HG03103 (cell line): ENCODE measurements at regions not wholly inside any gene's neighbourhood (a gene's known extent, or its start where the extent isn't known, plus 50 kb on each side); places are given as distances from the start of the nearest gene placed in this dataset.

ENCODE experiments used
- ATAC-seq: cut with Tn5 transposase; IDR thresholded peaks from one replicate; pipeline ENCODE4 v1.9.1; 2021; ENCODE audit warnings: low read depth; ENCODE audit not compliant: unreplicated experiment

DNA sequence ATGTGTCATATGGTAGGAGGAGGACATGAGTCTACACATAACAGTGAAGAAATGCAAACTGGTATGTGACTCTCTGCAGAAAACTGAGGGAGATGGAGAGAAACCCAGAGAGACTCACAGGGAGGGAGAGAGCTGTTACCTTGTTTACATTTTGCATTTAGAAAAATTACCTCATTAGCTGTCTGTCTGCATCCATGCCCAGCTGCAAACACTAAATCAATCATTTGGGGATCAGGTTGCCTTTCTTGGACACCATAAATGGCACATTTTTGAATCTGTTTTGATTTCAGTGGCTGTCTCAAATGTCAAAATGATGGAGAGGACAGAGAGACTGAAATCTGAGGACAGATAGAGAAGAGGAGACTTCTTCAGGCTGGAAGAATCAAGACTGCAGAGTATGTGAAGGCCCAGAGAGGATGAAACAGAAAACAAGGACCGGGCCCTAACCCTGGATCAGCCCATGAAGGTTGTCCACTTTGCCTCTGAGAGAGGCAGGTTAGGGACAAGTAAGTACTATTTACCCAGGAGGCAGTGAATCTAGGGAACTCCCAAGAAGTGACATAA is 92.2 kb downstream of the UNC5CL start:
- ATAC-seq: no peak

DNA sequence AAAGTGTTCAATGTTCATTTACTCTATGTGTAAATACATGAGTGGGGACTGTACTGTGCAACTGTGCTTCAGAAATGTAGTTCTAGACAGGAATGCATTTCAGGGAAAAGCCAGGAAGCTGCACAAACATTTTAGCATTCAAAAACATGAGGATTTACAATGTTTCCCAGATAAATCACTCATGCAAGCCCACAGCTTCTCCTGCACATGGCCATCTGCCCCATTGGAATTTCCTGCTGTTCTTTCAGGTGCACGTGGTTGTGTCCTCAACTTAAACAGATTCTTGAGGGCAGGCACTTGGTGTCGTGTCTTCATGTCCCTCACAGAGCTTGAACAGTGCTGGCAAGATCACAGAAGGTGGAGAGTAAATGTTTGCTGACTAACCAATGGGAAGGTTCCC is 101.5 kb downstream of the UNC5CL start:
- no peak for ATAC-seq

DNA sequence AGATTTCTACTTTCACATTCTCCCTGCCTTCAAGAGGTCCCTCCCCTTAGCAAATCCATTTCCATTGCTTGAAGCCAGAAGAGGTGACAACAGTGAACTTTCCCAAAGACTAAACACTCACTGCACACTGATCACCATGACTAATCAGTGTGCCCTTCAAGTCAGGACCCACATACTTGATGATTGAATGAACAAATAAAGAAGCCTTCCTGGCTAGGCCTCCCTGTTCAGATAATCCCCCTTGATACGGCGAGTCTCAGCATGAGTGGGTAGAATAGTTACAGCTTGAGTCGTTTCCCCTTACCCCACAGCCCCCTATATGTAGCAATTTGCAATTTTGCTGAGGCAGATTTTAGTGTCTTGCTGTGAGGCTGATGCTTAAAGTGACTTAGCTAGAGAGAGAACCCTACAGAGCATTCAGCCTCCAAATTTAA is 102.2 kb downstream of the UNC5CL start:
- ATAC-seq: no peak

DNA sequence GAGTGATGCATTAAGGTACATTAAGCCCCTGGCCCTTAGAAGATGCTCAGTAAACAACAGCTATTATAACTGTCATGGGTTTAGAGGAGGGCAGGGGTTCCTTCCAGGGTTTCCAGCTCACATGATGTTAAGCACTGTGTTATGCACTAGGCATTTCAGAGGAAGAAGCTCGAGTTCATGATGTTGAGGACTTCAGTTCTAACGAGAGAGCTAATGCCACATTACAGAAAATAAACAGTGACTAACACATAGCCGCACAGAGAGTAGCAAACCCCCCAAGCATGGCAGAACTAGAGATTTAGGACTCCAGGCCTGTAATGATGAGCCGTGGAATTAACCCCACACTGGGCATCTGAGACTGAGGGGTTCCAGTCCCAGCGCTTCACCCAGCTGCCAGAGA is 105.2 kb downstream of the UNC5CL start:
- ATAC-seq: no peak

DNA sequence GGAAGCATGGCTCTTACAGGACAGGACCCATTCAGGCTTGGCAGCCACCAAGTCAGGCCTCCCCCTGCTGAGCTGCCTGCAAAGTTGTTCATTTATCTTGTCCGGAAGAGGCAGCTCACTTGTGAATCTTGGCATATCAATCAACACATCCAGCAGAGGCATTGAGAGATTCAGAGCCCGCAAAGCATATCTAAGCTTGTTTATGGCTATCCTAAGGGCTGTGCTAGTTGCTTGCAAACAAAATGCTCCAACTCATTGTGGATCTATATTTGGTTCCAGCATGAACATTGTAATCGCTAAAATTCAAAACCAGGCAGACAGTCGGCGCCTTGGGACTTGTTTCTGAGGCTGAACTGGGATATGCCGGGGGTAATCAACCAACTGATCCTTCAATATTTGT is 106.1 kb downstream of the UNC5CL start:
- ATAC-seq: no peak

DNA sequence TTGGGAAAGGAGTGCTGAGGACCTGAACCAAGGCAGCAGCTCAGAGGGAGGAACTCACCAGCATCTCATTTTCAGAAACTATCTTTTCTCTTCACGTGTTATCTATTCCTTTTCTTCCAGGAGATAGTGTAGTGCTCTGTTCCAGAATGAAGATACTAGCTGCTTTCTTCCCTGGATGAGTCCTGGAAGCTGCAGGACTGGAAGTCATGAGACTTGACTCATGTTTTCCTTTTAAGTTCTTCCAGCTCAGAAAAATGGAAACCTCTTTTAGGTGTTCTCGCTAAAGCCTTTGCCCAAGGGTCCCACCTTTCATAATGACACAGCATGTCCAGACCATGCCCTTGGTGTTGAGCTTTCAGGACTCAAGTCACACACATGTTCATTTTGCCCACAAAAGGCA is 106.7 kb downstream of the UNC5CL start:
- ATAC-seq: no peak

DNA sequence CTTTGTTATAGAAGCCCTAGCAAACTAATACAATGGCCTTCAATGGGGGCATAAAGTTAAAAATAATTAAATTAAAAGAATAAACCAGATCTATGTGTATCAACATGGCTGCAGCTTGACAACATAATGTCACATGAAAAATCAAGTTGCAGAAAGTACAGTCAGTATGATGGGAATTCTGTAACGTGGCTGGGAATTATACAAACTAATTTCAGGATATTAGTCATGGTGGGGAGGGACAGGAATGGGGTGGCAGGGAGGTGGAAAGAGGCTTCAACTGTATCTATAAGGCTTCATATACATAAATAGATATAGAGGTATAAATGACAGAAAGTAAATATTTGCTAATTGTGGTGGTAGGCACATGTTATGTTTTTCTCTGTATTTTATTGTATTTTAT is 107.1 kb downstream of the UNC5CL start:
- no peak for ATAC-seq

DNA sequence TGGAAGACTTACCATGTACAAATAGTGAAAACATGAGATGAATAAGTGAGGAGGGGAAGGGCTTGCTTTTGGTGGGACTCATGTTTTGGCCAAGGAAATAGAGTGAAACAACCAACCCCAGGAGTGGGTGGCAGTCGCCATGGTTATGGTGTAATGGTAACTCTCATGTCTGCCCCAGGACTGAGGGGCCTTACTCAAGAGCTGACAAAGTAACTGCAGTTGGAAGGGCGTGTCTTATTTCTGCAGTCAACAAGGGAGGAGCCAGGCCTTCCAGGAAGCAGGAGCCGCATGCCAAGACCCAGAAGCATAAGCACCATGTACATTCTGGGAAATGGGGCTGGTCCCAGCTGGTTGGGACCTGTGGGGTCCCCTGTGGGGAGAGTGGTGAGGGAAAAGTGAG is 108.5 kb downstream of the UNC5CL start:
- no peak for ATAC-seq

DNA sequence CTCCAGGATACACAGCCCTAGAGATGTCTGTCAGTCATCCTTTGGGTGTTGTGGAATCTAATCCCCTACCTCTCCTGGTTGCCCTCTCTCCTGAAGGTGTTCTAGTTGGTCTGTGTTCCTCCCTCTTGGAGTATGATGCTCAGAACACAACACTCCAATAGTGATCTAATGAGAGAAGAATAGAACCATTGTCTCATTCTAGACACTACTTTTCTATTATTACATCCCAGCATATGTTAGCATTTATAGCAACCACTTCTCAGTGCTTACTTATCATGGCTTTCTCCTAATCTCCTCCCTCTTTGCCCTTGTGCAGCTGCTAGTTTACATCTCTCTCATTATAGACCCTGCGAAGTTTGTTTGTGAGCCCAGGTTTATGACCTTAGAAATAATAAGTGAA is 109.0 kb downstream of the UNC5CL start:
- ATAC-seq: no peak

DNA sequence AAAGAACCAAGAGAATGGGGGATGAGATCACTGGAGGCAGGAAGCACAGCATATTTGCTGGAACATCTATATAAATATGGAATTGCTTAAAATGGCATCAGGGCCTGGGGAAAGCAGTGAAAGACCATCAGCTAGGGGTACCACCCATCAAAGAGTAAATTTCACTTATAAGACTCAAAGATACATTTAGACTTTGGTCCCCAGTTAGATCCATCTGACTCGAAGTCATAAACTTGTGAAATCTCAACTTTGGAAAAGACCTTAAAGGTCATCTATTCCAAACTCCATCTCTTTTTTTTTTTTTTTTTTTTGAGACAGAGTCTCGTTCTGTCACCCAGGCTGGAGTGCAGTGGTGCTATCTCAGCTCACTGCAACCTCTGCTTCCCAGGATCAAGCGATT is 109.8 kb downstream of the UNC5CL start:
- ATAC-seq: no peak

DNA sequence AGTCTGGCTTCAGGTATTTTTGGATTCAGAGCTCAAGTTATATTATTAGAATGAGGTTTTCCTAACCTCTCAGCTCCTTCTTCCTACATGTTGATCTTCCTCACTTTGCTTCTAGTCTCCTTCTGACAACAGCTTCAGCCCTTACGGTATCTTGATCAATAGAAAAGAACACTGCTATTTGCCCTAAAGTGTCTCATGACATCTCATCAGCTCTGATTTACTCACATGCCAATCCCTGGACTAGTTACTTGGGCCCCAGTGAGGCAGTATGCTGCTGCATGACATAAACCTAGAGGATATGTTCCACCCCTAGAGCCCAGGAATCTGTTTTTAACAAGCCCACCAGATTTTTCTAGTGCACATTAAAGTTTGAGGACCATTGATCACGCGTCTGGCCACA is 110.3 kb downstream of the UNC5CL start:
- ATAC-seq: no peak

DNA sequence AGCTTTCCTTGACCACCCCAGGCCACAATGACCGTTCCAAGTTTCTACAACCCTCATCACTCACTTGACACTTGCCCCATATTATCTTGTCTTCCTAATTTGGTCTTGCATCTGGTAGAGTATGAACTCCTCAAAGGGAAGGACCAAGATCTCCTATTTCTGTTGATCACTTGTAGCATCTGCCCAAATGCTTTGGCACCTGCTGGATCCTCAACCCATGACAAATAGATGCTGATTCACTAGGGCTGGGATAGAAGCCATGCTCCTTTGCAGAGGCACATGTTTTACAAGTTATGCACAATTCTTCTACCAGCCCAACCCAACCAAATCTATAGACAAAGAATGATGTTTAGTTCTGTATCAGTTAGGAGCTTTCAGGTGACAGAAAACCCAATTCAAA is 110.7 kb downstream of the UNC5CL start:
- ATAC-seq: no peak

DNA sequence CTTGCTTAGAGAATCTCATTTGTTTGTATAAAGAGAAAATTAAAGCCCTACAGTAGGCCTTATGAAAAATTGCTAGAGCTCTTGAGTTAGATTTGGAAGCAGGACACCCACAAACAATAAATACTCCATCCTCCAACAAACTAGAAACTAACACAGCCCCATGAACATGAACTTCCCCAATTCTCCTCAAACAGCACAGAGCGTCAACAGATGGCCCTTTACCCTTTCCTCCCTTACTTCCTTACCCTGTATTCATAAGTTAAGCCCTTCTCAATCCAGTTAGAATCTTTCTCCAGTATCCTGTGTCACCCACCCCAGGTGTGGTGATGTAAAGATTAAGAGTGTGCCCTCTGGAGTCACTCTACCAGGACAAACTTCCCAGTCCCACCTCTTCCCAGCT is 113.7 kb downstream of the UNC5CL start:
- ATAC-seq: no peak

DNA sequence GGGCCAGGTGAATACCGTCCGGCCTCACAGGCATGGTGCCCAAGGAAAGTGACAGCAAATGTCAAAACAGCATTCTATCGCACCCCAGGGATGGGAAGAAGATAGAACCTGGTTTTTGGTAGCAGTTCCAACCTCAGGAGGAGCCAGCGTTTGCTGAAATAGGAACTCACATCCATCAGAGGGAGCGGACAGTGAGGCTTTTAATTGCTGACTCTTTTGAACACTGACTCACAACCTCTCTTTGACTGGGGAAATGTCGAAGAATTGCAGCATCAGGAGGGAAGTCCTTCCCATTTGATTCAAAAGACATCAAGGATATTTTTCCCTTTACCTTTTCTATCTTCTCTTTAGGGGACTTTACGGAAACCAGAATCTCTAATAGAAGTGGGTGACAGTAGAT is 114.2 kb downstream of the UNC5CL start:
- no peak for ATAC-seq

DNA sequence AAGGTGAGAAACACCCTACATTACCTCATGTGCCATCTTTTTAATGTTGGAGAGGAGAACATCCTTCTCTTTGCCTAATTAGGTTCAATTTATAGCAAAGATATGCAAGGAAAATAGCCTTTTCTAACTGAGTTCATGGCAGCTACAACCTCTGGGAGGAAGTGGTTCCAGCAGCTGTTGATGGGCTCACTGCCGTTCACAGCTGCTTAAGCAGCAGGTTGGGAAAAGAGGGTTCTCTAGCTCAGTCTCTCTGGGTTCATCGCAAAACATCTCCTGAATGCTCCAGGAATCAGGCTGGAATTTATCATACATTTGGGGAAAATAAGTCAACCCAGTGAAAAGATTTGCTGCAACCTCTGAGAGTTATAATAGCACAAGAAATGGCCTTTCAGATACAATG is 115.1 kb downstream of the UNC5CL start:
- no peak for ATAC-seq

DNA sequence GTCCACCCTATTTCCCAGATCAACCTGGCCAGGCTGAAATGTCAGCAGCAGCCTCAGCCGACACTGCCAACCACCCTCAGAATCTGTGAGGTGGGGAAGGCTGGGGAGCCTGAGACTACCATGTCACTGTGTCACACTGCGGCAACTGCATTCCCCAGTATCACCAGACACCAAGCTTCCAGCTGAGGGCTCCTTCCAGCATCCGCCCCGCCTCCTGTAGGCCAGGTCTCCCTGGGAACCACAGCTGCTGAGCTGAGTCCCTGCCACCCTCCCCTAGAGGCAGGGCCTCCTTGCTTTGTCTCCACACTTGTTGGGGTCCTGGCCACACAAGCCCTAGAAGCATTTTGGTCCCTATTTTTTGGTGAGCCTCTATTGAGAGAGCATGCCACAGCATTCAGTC is 115.7 kb downstream of the UNC5CL start:
- ATAC-seq: no peak

DNA sequence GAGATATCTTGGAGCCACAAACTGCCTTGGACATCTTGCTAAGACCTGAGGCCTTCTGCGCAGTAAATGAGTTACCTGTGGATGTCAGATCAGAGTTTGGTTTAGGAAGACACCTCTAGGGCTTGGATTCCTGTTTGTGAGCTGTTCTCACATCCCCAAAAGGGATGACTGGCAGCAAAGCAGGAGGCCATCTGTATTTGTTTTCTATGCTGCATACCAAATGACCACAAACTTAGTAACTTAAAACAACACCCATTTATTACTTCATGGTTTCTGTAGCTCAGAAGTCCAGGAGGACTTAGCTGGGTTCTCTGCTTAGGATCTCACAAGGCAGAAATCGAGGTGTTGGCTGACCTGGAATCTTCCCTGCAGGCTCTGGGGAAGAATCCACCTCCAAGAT is 116.7 kb downstream of the UNC5CL start:
- no peak for ATAC-seq

DNA sequence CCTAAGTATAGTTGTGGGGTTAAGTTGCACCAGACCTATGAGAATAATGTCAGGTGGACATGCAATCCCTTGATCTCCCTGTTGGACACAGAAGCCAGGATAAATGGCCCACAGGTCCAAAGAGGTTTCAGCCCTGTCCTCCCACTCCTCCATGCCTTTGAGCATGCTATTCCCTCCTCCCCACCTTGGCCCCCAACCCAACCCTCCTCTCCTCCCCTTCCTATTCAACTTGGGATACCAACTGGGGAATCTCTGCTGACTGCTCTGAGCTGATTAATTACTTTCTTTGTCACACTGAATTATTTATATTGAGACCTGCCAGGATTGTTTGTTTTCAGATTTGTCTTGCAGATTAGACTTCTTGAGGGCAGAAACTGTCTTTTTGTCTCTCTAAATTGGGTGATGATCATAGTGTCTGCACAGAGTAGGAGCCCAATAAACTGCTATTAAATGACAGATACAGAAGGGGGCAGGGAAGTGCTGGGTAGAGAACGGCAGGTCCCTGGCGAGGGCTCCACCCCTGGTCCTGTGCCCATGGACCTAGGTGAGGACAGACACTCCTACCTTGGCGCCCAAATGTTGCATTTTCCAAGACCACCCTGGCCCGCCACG is 120.9 kb downstream of the UNC5CL start:
- ATAC-seq: no peak

DNA sequence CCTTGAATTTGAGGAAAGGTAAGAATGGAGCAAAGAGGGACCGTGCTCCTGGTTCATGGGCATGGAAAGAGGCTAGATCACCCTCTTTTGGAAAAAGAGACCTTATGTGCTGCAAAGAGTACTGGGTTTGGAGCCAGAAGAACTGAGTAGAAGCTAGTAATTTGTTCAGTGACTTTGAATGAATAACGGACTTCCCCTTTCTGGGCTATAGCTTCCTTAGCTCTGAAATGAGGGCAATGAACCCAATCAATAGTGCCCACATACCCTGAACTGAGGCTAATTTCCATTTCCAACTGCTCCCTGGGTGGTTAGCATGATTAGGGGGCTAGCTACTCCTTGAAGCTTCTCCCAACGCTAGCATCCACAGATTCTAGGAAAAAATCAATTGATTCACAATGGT is 121.4 kb downstream of the UNC5CL start:
- no peak for ATAC-seq

DNA sequence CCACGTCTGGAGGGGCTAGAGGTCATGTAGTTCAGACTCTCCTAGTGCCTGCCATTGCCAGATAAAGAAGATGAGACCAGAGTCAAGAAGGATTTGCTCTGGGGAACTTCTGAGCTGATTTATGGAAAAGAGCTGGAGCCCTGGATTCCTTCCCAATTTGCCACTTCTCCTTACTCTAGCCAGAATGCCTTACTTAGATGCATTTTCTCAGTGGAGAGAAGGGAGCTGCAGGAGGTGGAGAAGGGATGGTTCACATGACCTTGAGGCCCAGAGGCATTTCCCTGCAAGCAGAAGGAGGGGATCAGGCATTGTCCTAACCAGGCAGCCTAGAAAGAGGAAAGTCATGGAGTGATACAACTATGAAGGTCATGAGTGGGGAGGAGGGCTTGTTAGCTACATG is 122.2 kb downstream of the UNC5CL start:
- no peak for ATAC-seq

DNA sequence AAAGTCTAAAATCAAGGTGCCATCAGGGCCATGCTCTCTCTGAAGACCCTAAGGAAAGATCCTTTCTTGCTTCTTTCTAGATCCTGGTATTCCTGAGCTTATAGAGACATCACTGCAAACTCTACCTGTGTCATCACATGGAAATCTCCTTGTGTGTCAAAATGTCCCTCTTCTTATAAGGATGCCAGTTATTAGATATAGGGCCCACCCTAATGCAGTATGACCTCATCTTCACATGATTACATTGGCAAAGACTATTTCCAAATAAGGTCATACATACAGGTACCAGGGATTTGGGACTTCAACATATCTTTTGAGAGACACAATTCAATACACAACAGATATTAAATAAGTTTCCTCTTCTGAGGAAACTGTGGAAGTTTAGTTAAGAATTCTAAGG is 123.9 kb downstream of the UNC5CL start:
- ATAC-seq: no peak

DNA sequence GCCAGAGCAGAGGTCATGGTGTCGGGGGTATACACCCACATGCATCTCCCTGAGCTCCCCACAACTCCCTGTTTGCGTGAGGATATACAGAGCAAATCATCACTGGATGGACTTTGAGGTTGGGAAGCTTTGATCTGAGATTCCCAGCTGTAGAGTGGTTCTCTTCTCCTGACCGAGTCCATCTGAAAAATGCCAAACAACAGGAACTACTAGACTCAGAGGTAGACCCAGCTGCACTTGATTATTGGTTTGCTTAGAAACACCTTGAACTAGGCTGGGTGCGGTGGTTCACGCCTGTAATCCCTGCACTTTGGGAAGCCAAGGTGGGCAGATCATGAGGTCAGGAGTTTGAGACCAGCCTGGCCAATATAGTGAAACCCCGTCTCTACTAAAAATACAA is 125.0 kb downstream of the UNC5CL start:
- ATAC-seq: no peak
